ENCODE measurements at regions not wholly inside any gene's neighbourhood (a gene's known extent, or its start where the extent isn't known, plus 50 kb on each side); places are given as distances from the start of the nearest gene placed in this dataset.

GRCh38 chr14:94701861-94702370 is 68.0 kb downstream of the GSC start:
- no peak for TF ChIP-seq CTCF (IDR thresholded peaks at IDR 0.05; ENCODE audit: insufficient read depth, low read depth, low read length, missing control alignments)
- no peak for DNase-seq (ENCODE audit: low read depth)
- H3K4me3 ChIP-seq (ENCODE audit: low read depth, low read length), result no peak overlapping the region

- TF ChIP-seq CTCF (IDR thresholded peaks at IDR 0.05; ENCODE audit: insufficient read depth, low read depth, low read length, missing control alignments), result no peak
- no peak for DNase-seq (ENCODE audit: low read depth)
- H3K4me3 ChIP-seq (ENCODE audit: low read depth, low read length), result no peak overlapping the region
Observed at GRCh38 chr14:94700336-94700735, 69.6 kb downstream of the GSC start.

DNA sequence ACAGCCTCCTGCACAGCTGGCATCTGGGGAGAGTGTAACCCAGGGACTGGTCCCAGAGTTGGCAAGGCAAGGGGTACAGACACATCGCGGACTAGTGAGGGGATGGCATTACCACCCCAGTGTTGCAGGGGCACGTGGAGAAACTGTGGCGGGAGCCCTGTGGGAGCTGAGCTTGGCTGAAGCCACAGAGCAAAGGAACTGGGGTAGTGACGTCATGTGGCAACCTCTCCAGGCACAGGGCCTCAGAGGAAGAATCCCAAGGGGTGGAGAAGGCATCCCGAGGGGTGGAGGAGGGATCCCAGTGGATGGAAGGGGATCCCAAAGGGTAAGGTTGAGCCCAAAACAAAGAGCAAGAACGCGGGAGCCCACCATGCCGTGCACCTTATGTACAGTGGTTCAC is 70.1 kb downstream of the GSC start:
- H3K4me3 ChIP-seq (ENCODE audit: low read depth, low read length), result no peak overlapping the region
- DNase-seq (ENCODE audit: low read depth), result no peak
- no peak for TF ChIP-seq CTCF (IDR thresholded peaks at IDR 0.05; ENCODE audit: insufficient read depth, low read depth, low read length, missing control alignments)

- H3K4me3 ChIP-seq (ENCODE audit: low read depth, low read length), result no peak overlapping the region
- TF ChIP-seq CTCF (IDR thresholded peaks at IDR 0.05; ENCODE audit: insufficient read depth, low read depth, low read length, missing control alignments), result no peak
- DNase-seq (ENCODE audit: low read depth), result no peak
Observed at GRCh38 chr14:94697773-94698556, 71.9 kb downstream of the GSC start.

DNA sequence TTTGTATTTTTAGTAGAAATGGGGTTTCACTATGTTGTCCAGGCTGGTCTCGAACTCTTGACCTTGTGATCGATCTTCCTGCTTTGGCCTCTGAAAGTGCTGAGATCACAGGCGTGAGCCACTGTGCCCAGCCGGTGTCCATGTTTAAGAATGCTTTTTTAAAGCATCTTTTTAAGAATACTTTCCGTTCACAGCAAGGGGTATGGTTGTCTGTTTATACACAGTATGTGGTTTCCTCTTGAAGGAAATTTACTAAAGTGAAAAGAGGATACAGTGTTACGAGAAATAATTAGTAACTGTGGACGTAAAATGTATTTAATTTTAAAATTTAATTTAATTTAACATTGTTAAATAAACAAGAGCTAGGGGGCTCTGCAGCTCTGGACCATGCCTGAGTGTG is 73.4 kb downstream of the GSC start:
- no peak for TF ChIP-seq CTCF (IDR thresholded peaks at IDR 0.05; ENCODE audit: insufficient read depth, low read depth, low read length, missing control alignments)
- DNase-seq (ENCODE audit: low read depth), result no peak
- no peak overlapping the region for H3K4me3 ChIP-seq (ENCODE audit: low read depth, low read length)

GRCh38 chr14:94695231-94695630 is 74.7 kb downstream of the GSC start:
- H3K4me3 ChIP-seq (ENCODE audit: low read depth, low read length), result no peak overlapping the region
- DNase-seq (ENCODE audit: low read depth), result no peak
- no peak for TF ChIP-seq CTCF (IDR thresholded peaks at IDR 0.05; ENCODE audit: insufficient read depth, low read depth, low read length, missing control alignments)

DNA sequence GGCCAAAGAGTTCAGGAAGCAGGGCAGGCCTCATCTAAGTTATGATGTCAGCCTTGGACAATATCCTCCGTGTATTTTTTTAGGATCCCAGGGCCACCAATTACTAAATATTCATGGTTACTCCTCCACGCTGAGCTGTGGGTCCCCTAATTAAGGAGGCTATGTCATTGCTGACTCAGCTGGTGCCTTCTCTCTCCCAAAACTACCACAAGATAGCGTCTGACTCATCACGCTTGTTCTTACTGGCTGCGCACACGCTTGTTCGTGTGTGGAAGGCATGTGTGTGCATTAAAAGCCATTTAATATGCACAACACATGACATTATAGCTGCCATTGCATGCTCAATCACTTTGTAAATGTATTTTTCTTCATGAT is 78.3 kb downstream of the GSC start:
- TF ChIP-seq CTCF (IDR thresholded peaks at IDR 0.05; ENCODE audit: insufficient read depth, low read depth, low read length, missing control alignments), result no peak
- no peak for DNase-seq (ENCODE audit: low read depth)
- H3K4me3 ChIP-seq (ENCODE audit: low read depth, low read length), result no peak overlapping the region

Measured in GM12865 (cell line).